Ovary (tissue), 7 donors: ENCODE measurements at regions not wholly inside any gene's neighbourhood (a gene's known extent, or its start where the extent isn't known, plus 50 kb on each side); places are given as distances from the start of the nearest gene placed in this dataset.

ENCODE experiments used
- DNase-seq, 5 donors: peaks; one replicate each; pipeline ENCODE4 v3.0.0-alpha.2; 2019 to 2020
- H3K27ac ChIP-seq, 2 donors: fragments of 200-600 bp; one replicate each; pipeline versions ENCODE4 v1.5.1 to v1.8.0; 2019 to 2022
- H3K27me3 ChIP-seq: fragments of 200-600 bp; one replicate; pipeline ENCODE4 v1.8.0; 2022
- H3K36me3 ChIP-seq: fragments of 200-600 bp; sonication (generic); one replicate; pipeline ENCODE4 v1.5.1; 2019
- H3K4me1 ChIP-seq: one replicate; pipeline ENCODE4 v1.8.1; 2013; ENCODE audit warnings: mild to moderate bottlenecking, moderate library complexity; ENCODE audit not compliant: insufficient read depth
- H3K4me3 ChIP-seq: fragments of 200-600 bp; sonication (generic); one replicate; pipeline ENCODE4 v1.5.1; 2017
- H3K9me3 ChIP-seq, 2 donors: fragments of 200-600 bp in 1 of 2; sonication (generic) in 1 of 2; one replicate each; pipeline versions ENCODE4 v1.5.1 to v1.8.1; 2013 to 2019; ENCODE audit warnings: mild to moderate bottlenecking in 1 of 2, moderate library complexity in 1 of 2
- EP300 ChIP-seq: sonication (generic); formaldehyde crosslinking; IDR thresholded peaks from one replicate; pipeline ENCODE4 v1.6.1; 2017; ENCODE audit warnings: antibody characterized with exemption
- POLR2A ChIP-seq: fragments of 450-650 bp; IDR thresholded peaks from one replicate; pipeline ENCODE4 v1.6.1; 2017; ENCODE audit warnings: antibody characterized with exemption, mild to moderate bottlenecking, moderate library complexity
- WGBS, 3 donors: extraction: QIAGEN DNeasy Blood & Tissue Kit in 1 of 3; methylation state at CpG; one replicate each; pipeline versions ENCODE4 v1.1.5 to v1.1.7; 2013 to 2017; 5-methylcytosine and 5-hydroxymethylcytosine counted together
- intact Hi-C, 4 donors: fragments of 100-400 bp; cut with DNase I; formaldehyde crosslinking; loops; one replicate each; pipeline versions ENCODE4 v1.11.0 to v1.15.1; 2022 to 2023
- TF ChIP-seq, protein P1 (sequence below), 3 donors: fragments of 450-650 bp in 2 of 3; fragments of 200-600 bp in 1 of 3; IDR thresholded peaks; one replicate each; pipeline versions ENCODE4 v1.5.1 to v1.8.0; 2016 to 2022; ENCODE audit warnings: antibody characterized with exemption in 3 of 3, mild to moderate bottlenecking in 1 of 3
- donor health status: DM: no; HTN: no; CAD: no; lungs with moderate emphysema.
- donor health status: DM: no; HTN: no; CAD: no.
- donor health status: Bipolar disorder and iron deficiency.
- donor health status: DM: no; HTN: no; CAD: no.
- donor health status: DM: yes; HTN: yes; CAD: no.

DNA sequence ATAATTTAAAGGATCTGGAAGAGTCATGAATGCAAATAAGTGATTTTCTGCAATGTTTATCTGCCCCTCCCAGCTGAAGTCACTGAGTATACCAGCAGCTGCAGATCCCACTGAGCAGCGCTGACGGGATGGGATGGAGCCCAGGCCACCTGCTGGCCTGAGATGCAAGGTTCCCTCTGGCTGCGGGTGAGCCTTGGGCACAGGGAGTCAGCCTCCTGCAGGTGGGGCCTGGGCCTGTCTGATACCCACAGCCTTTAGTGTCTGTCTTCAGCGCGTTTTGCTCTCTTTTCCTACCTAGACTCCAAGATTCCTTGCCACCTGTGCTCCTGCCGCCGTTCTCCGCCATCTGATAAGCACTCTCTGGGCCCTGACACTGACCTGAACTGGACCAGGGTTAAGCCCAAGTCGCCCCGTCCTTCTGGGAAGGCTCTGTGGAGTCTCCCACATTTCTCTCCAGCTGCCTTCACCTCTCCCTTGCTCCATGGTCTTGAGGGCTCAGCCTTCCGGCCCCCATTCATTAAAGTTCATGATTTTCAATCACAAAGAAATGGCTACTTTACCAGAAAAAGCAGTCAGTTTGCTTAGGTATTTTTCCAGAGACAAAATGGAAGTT lies 223.1 kb upstream of the FAT1 start:
- Histone ChIP-seq H3K36me3 (no peaks in the 10 kb centered on the region), H3K4me1 (no peaks in the 10 kb centered on the region), H3K27me3 (no peaks in the 10 kb centered on the region), H3K4me3 (no peak overlapping the region), H3K9me3 (no peaks in the 10 kb centered on the region), H3K27ac (no peak overlapping the region)
- intact Hi-C loops = no loop called here
- TF ChIP-seq, protein P1, sequence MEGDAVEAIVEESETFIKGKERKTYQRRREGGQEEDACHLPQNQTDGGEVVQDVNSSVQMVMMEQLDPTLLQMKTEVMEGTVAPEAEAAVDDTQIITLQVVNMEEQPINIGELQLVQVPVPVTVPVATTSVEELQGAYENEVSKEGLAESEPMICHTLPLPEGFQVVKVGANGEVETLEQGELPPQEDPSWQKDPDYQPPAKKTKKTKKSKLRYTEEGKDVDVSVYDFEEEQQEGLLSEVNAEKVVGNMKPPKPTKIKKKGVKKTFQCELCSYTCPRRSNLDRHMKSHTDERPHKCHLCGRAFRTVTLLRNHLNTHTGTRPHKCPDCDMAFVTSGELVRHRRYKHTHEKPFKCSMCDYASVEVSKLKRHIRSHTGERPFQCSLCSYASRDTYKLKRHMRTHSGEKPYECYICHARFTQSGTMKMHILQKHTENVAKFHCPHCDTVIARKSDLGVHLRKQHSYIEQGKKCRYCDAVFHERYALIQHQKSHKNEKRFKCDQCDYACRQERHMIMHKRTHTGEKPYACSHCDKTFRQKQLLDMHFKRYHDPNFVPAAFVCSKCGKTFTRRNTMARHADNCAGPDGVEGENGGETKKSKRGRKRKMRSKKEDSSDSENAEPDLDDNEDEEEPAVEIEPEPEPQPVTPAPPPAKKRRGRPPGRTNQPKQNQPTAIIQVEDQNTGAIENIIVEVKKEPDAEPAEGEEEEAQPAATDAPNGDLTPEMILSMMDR (IDR thresholded peaks at IDR 0.05) = no peak
- no peak for TF ChIP-seq POLR2A
- TF ChIP-seq EP300 = no peak
- 61 to 76% (median 70%) methylated on average over 11 of the region's 11 CpGs for WGBS, 3 donors
- DNase-seq = no peak

DNA sequence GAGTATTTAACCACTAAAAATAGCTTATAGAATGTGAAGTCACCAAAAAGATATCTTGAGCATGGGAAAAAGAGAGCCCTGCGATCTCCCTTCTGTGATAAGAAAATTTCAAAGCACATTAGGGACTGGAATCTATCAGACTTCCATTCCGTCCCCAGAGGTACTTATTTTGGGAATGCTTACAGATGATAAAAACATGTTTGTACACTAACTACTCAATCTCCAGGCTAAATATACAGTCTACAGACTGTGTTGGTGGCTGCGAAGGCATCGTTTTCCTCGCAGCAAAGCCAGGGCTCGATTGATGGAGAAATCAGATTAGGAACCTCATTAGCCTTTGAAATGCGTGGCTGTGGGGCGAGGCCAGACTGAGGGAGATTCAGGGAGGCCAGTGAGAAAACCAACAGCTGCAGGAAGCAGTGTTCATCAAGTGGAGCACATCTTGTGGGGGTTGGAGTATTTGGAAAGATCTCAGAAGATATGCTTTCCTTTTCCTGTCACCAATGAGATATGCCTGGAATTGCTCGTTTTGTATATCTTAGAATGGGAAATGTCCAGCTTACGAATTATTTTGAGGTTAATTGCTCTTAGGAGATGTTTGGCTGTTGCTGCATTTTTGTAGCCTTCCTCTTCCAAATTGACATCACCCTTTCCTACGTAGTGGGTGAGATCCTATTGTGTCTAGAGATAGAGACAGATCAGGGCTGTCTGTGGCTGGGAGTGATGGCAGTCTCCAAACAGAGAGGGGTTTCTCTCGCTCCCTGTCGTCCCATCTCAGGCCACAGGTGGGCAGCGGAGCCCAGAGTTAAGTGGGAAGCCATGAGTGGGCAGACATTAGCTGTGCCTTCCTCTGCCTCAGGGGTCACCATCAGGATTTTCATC lies 224.9 kb upstream of the FAT1 start:
- WGBS, 3 donors = 33 to 40% (median 36%) methylated on average over 14 of the region's 14 CpGs
- intact Hi-C loops = no loop called here

GRCh38 chr4:186949847-186950246 lies 226.2 kb upstream of the FAT1 start:
- Histone ChIP-seq H3K9me3 (no peaks in the 10 kb centered on the region), H3K36me3 (no peaks in the 10 kb centered on the region), H3K27ac (no peak overlapping the region), H3K27me3 (no peaks in the 10 kb centered on the region), H3K4me1 (no peaks in the 10 kb centered on the region), H3K4me3 (no peak overlapping the region)
- TF ChIP-seq, protein P1 (IDR thresholded peaks at IDR 0.05) = no peak
- TF ChIP-seq POLR2A = no peak
- TF ChIP-seq EP300 = no peak
- WGBS, 3 donors = 88 to 97% (median 96%) methylated on average over 6 of the region's 6 CpGs
- intact Hi-C loops = no loop called here
- no peak for DNase-seq

More for the DNA sequence above, 224.9 kb upstream of the FAT1 start:
- no peak for DNase-seq
- Histone ChIP-seq H3K9me3 (no peaks in the 10 kb centered on the region), H3K4me1 (no peaks in the 10 kb centered on the region), H3K4me3 (no peak overlapping the region), H3K27me3 (no peaks in the 10 kb centered on the region), H3K27ac (no peak overlapping the region), H3K36me3 (no peaks in the 10 kb centered on the region)
- TF ChIP-seq POLR2A = no peak
- TF ChIP-seq, protein P1 (IDR thresholded peaks at IDR 0.05) = no peak
- no peak for TF ChIP-seq EP300

DNA sequence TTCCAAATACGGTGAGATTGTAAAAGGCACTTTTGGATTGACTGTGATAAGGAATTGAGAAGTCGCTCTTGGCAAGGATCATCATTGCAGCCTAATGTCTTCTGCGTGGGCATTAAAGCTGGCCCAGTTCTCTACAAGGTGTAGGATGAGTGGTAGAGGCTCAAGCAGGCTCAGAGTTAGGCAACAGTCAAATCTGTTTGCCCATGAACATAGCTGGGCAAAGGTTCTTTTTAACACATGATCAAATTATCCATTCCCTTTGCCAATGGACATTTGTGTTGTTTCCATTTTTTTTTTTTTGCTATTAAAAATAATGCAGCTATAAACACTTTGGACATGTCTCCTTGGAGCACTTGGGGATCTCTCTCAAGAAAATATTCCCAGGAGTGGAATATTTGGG lies 229.1 kb upstream of the FAT1 start:
- WGBS, 3 donors = 81 to 95% (median 86%) methylated on average over 3 of the region's 3 CpGs
- intact Hi-C loops = no loop called here
- Histone ChIP-seq H3K27me3 (no peaks in the 10 kb centered on the region), H3K27ac (no peak overlapping the region), H3K36me3 (no peaks in the 10 kb centered on the region), H3K9me3 (no peaks in the 10 kb centered on the region), H3K4me1 (no peaks in the 10 kb centered on the region), H3K4me3 (no peak overlapping the region)
- no peak for TF ChIP-seq POLR2A
- TF ChIP-seq, protein P1 (IDR thresholded peaks at IDR 0.05) = no peak
- no peak for TF ChIP-seq EP300
- no peak for DNase-seq
